ENCODE measurements at regions not wholly inside any gene's neighbourhood (a gene's known extent, or its start where the extent isn't known, plus 50 kb on each side); places are given as distances from the start of the nearest gene placed in this dataset.

DNA sequence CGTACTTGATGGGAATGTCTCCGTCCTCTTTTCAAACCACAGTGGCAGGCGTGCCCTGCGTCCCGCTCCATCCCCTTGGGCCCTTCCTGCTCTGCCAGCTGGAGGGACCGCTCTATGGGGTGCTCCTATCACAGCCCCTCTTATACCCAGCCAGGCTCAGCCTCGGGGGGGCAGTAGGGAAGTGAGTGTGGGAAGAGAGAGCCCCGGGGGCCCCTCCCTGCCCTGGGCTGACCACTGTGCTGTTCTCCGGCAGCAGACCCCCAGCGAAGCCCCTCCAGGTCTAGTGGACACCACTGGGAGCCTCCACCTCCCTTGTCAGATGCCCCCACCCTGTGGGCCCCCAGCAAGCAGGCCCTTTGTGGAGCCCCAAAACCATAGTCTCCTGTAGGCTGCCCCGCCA is 572.5 kb downstream of the BRD1 start (continued):
- TF ChIP-seq, protein P1, sequence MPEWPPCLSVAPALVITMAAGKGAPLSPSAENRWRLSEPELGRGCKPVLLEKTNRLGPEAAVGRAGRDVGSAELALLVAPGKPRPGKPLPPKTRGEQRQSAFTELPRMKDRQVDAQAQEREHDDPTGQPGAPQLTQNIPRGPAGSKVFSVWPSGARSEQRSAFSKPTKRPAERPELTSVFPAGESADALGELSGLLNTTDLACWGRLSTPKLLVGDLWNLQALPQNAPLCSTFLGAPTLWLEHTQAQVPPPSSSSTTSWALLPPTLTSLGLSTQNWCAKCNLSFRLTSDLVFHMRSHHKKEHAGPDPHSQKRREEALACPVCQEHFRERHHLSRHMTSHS (tag by site-specific recombination; IDR thresholded peaks at IDR 0.05) = no peak

DNA sequence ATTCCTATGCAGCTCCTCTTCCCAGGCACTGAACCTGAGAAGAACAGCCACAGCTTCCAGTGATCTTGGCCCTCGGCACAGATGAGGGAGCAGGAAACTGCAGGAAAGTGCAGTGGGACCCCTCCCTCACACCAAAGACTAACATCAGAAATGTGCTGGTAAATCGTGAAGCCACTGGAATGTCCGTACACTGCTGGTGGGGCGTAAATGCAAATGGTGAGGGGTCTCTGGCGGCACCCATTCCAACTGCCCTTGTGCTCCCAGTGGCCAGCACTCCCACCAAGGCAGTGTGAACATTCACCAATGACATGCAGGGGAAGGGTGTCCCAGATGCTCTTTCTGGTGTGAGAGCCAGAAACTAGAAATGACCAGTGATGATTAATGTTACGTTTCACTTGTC is 574.0 kb downstream of the BRD1 start:
- POLR2A ChIA-PET = no interaction called here
- Histone ChIP-seq H3K4me1 (ENCODE audit: control insufficient read depth, insufficient read depth, low read length) (no peaks in the 10 kb centered on the region), H3K27ac (ENCODE audit: extremely low read depth, low read depth, low read length) (no peak overlapping the region), H3K9me3 (ENCODE audit: control insufficient read depth, insufficient read depth, low read depth, low read length) (no peaks in the 10 kb centered on the region), H3K36me3 (ENCODE audit: control insufficient read depth in 2 of 2, insufficient read depth in 1 of 2, low read length in 2 of 2) (no peaks in the 10 kb centered on the region), H3K4me3 (ENCODE audit: low read depth, low read length) (no peak overlapping the region)
- TF ChIP-seq, protein P2, sequence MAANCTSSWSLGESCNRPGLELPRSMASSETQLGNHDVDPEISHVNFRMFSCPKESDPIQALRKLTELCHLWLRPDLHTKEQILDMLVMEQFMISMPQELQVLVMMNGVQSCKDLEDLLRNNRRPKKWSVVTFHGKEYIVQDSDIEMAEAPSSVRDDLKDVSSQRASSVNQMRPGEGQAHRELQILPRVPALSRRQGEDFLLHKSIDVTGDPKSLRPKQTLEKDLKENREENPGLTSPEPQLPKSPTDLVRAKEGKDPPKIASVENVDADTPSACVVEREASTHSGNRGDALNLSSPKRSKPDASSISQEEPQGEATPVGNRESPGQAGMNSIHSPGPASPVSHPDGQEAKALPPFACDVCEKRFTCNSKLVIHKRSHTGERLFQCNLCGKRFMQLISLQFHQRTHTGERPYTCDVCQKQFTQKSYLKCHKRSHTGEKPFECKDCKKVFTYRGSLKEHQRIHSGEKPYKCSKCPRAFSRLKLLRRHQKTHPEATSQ (tag by site-specific recombination; IDR thresholded peaks at IDR 0.05) = no peak
- TF ChIP-seq ZNF140 (tag by site-specific recombination; IDR thresholded peaks at IDR 0.05) (no peak), ZNF324 (tag by site-specific recombination; IDR thresholded peaks at IDR 0.05) (no peak), ZNF785 (tag by site-specific recombination; IDR thresholded peaks at IDR 0.05) (no peak), ZNF521 (tag by site-specific recombination; IDR thresholded peaks at IDR 0.05) (no peak), ZNF37A (tag by site-specific recombination; IDR thresholded peaks at IDR 0.05) (no peak)
- CTCF ChIA-PET = no interaction called here

DNA sequence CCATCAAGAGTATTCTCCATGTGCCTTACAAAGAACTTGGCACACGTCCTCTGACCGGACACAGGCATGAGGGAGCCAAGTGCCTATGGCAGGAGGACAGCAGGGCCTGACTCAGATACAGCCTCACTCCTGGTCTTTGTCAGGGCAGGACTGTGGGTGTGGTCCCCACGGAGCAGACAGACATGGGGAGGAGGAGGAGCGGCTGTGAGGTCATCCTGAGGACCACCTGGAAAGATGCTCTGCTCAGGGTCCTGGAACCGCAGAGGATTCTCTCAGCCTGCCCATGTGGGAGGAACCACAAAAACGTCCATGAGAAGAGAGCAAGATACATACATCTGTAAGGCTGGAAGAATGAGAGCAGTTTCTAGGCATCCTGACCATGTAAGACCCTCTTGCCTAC is 576.3 kb downstream of the BRD1 start:
- TF ChIP-seq ZNF610 (tag by site-specific recombination; IDR thresholded peaks at IDR 0.05; ENCODE audit: borderline replicate concordance) (no peak), KLF16 (tag by site-specific recombination; IDR thresholded peaks at IDR 0.05) (no peak), ZNF654 (tag by site-specific recombination; IDR thresholded peaks at IDR 0.05; ENCODE audit: low read depth) (no peak), ZNF423 (tag by site-specific recombination; IDR thresholded peaks at IDR 0.05) (no peak)
- TF ChIP-seq, protein P3, sequence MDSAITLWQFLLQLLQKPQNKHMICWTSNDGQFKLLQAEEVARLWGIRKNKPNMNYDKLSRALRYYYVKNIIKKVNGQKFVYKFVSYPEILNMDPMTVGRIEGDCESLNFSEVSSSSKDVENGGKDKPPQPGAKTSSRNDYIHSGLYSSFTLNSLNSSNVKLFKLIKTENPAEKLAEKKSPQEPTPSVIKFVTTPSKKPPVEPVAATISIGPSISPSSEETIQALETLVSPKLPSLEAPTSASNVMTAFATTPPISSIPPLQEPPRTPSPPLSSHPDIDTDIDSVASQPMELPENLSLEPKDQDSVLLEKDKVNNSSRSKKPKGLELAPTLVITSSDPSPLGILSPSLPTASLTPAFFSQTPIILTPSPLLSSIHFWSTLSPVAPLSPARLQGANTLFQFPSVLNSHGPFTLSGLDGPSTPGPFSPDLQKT (IDR thresholded peaks at IDR 0.05; ENCODE audit: borderline replicate concordance, low read depth, low read length) = no peak
- TF ChIP-seq, protein P4, sequence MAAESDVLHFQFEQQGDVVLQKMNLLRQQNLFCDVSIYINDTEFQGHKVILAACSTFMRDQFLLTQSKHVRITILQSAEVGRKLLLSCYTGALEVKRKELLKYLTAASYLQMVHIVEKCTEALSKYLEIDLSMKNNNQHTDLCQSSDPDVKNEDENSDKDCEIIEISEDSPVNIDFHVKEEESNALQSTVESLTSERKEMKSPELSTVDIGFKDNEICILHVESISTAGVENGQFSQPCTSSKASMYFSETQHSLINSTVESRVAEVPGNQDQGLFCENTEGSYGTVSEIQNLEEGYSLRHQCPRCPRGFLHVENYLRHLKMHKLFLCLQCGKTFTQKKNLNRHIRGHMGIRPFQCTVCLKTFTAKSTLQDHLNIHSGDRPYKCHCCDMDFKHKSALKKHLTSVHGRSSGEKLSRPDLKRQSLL (tag by site-specific recombination; IDR thresholded peaks at IDR 0.05) = no peak
- H3K27ac ChIP-seq (ENCODE audit: extremely low read depth, low read depth, low read length) = no peak overlapping the region
- H3K4me1 ChIP-seq (ENCODE audit: control insufficient read depth, insufficient read depth, low read length) = no peaks in the 10 kb centered on the region
- H3K9me3 ChIP-seq (ENCODE audit: control insufficient read depth, insufficient read depth, low read depth, low read length) = no peaks in the 10 kb centered on the region
- no peak overlapping the region for H3K4me3 ChIP-seq (ENCODE audit: low read depth, low read length)
- ChIA-PET POLR2A (no interaction called here), CTCF (no interaction called here)
- H3K36me3 ChIP-seq (ENCODE audit: control insufficient read depth in 2 of 2, insufficient read depth in 1 of 2, low read length in 2 of 2) = no peaks in the 10 kb centered on the region

DNA sequence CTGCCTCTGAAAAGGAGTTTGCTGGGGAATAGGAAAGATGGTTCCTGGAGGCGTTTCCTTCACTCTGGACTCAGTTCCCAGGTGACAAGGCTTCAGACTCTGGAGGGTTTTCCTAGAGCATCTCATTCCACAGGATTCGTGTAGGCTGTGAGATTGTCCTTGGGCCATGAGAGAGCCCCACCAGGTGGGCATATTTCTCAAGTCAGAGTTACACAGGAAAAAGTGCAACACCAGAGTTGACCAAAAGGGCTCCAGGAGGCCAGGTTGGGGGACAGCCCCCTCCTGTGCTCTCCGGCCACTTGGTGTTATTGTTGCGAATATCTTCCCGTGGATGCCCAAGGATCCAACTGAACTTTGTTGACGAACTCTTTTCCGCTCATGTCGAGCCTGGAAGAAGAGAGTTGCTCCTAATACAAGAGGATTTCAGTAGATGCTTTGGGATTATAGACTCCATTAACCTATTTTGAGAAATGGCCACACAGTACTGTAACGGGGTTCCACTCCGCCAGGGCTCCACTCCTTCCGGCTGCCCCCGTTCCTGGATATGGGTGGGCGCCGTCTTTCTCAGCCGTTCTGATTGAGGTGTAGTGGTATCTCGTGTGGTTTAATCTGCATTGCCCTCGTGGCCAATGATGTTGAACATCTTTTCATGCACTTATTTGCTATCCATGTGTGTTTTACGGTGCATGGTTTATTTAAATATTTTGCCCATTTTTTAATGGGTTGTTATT is 580.3 kb downstream of the BRD1 start:
- H3K36me3 ChIP-seq (ENCODE audit: control insufficient read depth in 2 of 2, insufficient read depth in 1 of 2, low read length in 2 of 2) = no peaks in the 10 kb centered on the region
- CTCF ChIA-PET = interaction anchor here (0.7 kb wide), 1 partner anchor 221 kb away, joined by 3 read pairs; no protein-coding TSS in a partner anchor
- no peak for TF ChIP-seq ZNF624 (tag by site-specific recombination; IDR thresholded peaks at IDR 0.05)
- TF ChIP-seq ZNF146 (tag by site-specific recombination; IDR thresholded peaks at IDR 0.05) = no peak
- TF ChIP-seq ZNF211 (tag by site-specific recombination; IDR thresholded peaks at IDR 0.05; ENCODE audit: low read depth) = no peak
- no peaks in the 10 kb centered on the region for H3K4me1 ChIP-seq (ENCODE audit: control insufficient read depth, insufficient read depth, low read length)
- POLR2A ChIA-PET = no interaction called here
- H3K4me3 ChIP-seq (ENCODE audit: low read depth, low read length) = no peak overlapping the region
- H3K9me3 ChIP-seq (ENCODE audit: control insufficient read depth, insufficient read depth, low read depth, low read length) = no peaks in the 10 kb centered on the region
- H3K27ac ChIP-seq (ENCODE audit: extremely low read depth, low read depth, low read length) = no peak overlapping the region
